H1 (cell line): ENCODE measurements at regions not wholly inside any gene's neighbourhood (a gene's known extent, or its start where the extent isn't known, plus 50 kb on each side); places are given as distances from the start of the nearest gene placed in this dataset.

Experiments
- CTCF ChIA-PET: fragments of 300-600 bp; sonication (Branson Sonifier 250); formaldehyde crosslinking; loops from one replicate; lab custom pipeline; 2021; ENCODE audit not compliant: partially characterized antibody; lab: Charles Lee
- POLR2A ChIA-PET: fragments of 300-600 bp; sonication (Branson Sonifier 250); formaldehyde crosslinking; loops from one replicate; lab custom pipeline; 2021; ENCODE audit warnings: inconsistent platforms; ENCODE audit not compliant: partially characterized antibody; lab: Charles Lee
- DNase-seq, 2 experiments: peaks; one replicate each; pipeline versions ENCODE4 v3.0.0 to v3.0.0-alpha.2; 2010 to 2022; ENCODE audit warnings: low spot score in 2 of 2, low read depth in 1 of 2, mixed read lengths in 1 of 2
- FAIRE-seq: peaks from 2 replicates; lab custom pipeline; 2011; peaks lifted over from hg19 to GRCh38; lab: Jason Lieb, UNC
- H2AFZ ChIP-seq: 2 replicates; pipeline ENCODE4 v1.8.1; 2012; ENCODE audit warnings: low read length, inconsistent platforms
- H2AK5ac ChIP-seq: 2 replicates; pipeline ENCODE4 v1.6.1; 2013; ENCODE audit warnings: low read depth, low read length
- H2BK120ac ChIP-seq: replicated peaks from 2 replicates; pipeline ENCODE3; 2013; ENCODE audit warnings: low read depth, low read length, inconsistent platforms
- H2BK12ac ChIP-seq: 2 replicates; pipeline ENCODE4 v1.6.1; 2013; ENCODE audit warnings: low read depth, low read length
- H2BK15ac ChIP-seq: 2 replicates; pipeline ENCODE4 v1.6.1; 2013; ENCODE audit warnings: low read length
- H2BK20ac ChIP-seq: 2 replicates; pipeline ENCODE4 v1.6.1; 2013; ENCODE audit warnings: low read length
- H2BK5ac ChIP-seq: 2 replicates; pipeline ENCODE4 v1.6.1; 2013; ENCODE audit warnings: low read depth, low read length
- H3K14ac ChIP-seq: 2 replicates; pipeline ENCODE4 v1.6.1; 2013; ENCODE audit warnings: inconsistent platforms; ENCODE audit not compliant: insufficient read length
- H3K18ac ChIP-seq: 2 replicates; pipeline ENCODE4 v1.6.1; 2013; ENCODE audit warnings: low read length; ENCODE audit errors: extremely low read depth
- H3K23ac ChIP-seq: 2 replicates; pipeline ENCODE4 v1.6.1; 2013; ENCODE audit warnings: inconsistent platforms; ENCODE audit not compliant: insufficient read length
- H3K23me2 ChIP-seq: 2 replicates; pipeline ENCODE4 v1.6.1; 2013; ENCODE audit warnings: low read depth, low read length
- H3K27ac ChIP-seq: 2 replicates; pipeline ENCODE4 v1.6.1; 2011; ENCODE audit warnings: low read depth, low read length, inconsistent platforms
- H3K27me3 ChIP-seq, 4 experiments: replicated peaks in 1 of 4; 1 replicate in 1 of 4; 2 replicates in 3 of 4; pipeline versions ENCODE4 v1.6.1 to v1.8.1; 2011 to 2013; ENCODE audit warnings: low read length in 3 of 4, mild to moderate bottlenecking in 3 of 4, inconsistent platforms in 2 of 4, mixed read lengths in 2 of 4, moderate library complexity in 1 of 4; ENCODE audit not compliant: control insufficient read depth in 3 of 4, insufficient read depth in 3 of 4; ENCODE audit errors: extremely low read depth in 1 of 4
- H3K36me3 ChIP-seq, 4 experiments: 2 replicates each; pipeline versions ENCODE4 v1.6.1 to v1.8.1; 2011 to 2013; ENCODE audit warnings: mild to moderate bottlenecking in 4 of 4, low read length in 3 of 4, moderate library complexity in 2 of 4, control low read depth in 1 of 4, inconsistent platforms in 1 of 4; ENCODE audit not compliant: insufficient read depth in 4 of 4, control insufficient read depth in 2 of 4
- H3K4ac ChIP-seq: replicated peaks from 2 replicates; pipeline ENCODE3; 2013; ENCODE audit warnings: low read length, low read depth, mixed read lengths, inconsistent platforms; ENCODE audit not compliant: insufficient read length
- H3K4me1 ChIP-seq, 4 experiments: replicated peaks in 1 of 4; 1 replicate in 1 of 4; 2 replicates in 3 of 4; pipeline versions ENCODE4 v1.6.1 to v1.8.1; 2011 to 2013; ENCODE audit warnings: low read length in 3 of 4, inconsistent platforms in 2 of 4, mixed read lengths in 1 of 4; ENCODE audit not compliant: insufficient read depth in 4 of 4, control insufficient read depth in 3 of 4
- H3K4me2 ChIP-seq, 2 experiments: 2 replicates each; pipeline versions ENCODE4 v1.6.1 to v1.8.1; 2011 to 2013; ENCODE audit warnings: low read depth in 2 of 2, low read length in 2 of 2, control low read depth in 1 of 2, inconsistent platforms in 1 of 2, mild to moderate bottlenecking in 1 of 2; ENCODE audit not compliant: insufficient read depth in 1 of 2
- H3K4me3 ChIP-seq, 4 experiments: fragments of 200-600, 300-600 bp in 1 of 4; sonication (generic), shearing (Covaris generic), sonication (Bioruptor Twin) in 1 of 4; 2 replicates each; pipeline versions ENCODE4 v1.5.1 to v1.8.1; 2011 to 2016; ENCODE audit warnings: low read length in 4 of 4, low read depth in 3 of 4, control low read depth in 2 of 4, inconsistent platforms in 2 of 4, mild to moderate bottlenecking in 2 of 4, mixed read lengths in 1 of 4, moderate library complexity in 1 of 4; ENCODE audit not compliant: insufficient read depth in 2 of 4; ENCODE audit errors: extremely low read depth in 1 of 4
- H3K56ac ChIP-seq: replicated peaks from 2 replicates; pipeline ENCODE3; 2013; ENCODE audit warnings: low read depth, mild to moderate bottlenecking, mixed read lengths, low read length, inconsistent platforms; ENCODE audit not compliant: insufficient read length
- H3K79me1 ChIP-seq: 2 replicates; pipeline ENCODE4 v1.6.1; 2013; ENCODE audit warnings: low read depth, low read length, control low read depth
- H3K79me2 ChIP-seq, 2 experiments: 2 replicates each; pipeline versions ENCODE4 v1.6.1 to v1.8.1; 2012 to 2013; ENCODE audit warnings: low read length in 2 of 2, mild to moderate bottlenecking in 2 of 2, inconsistent platforms in 1 of 2; ENCODE audit not compliant: insufficient read depth in 2 of 2, control insufficient read depth in 1 of 2
- H3K9ac ChIP-seq, 4 experiments: replicated peaks in 1 of 4; 1 replicate in 1 of 4; 2 replicates in 3 of 4; pipeline versions ENCODE4 v1.6.1 to v1.8.1; 2011 to 2013; ENCODE audit warnings: low read depth in 3 of 4, low read length in 3 of 4, control low read depth in 2 of 4, mild to moderate bottlenecking in 2 of 4, moderate library complexity in 2 of 4, inconsistent platforms in 1 of 4; ENCODE audit errors: extremely low read depth in 1 of 4
- H3K9me3 ChIP-seq, 2 experiments: 2 replicates each; pipeline versions ENCODE4 v1.6.1 to v1.8.1; 2012 to 2013; ENCODE audit warnings: mild to moderate bottlenecking in 2 of 2, moderate library complexity in 2 of 2, control low read depth in 1 of 2, inconsistent platforms in 1 of 2, low read depth in 1 of 2, low read length in 1 of 2, mixed read lengths in 1 of 2; ENCODE audit not compliant: insufficient read depth in 2 of 2
- H4K20me1 ChIP-seq, 2 experiments: replicated peaks in 1 of 2; 2 replicates each; pipeline versions ENCODE3 to v1.8.1; 2011 to 2013; ENCODE audit warnings: inconsistent platforms in 2 of 2, low read length in 2 of 2, mild to moderate bottlenecking in 1 of 2; ENCODE audit not compliant: insufficient read depth in 2 of 2, control insufficient read depth in 1 of 2
- H4K5ac ChIP-seq: 2 replicates; pipeline ENCODE4 v1.6.1; 2013; ENCODE audit warnings: low read length, low read depth, mixed read lengths, inconsistent platforms; ENCODE audit not compliant: insufficient read length
- H4K8ac ChIP-seq: 2 replicates; pipeline ENCODE4 v1.8.0; 2013; ENCODE audit warnings: mild to moderate bottlenecking, moderate library complexity, low read length, inconsistent platforms; ENCODE audit not compliant: insufficient read depth; ENCODE audit errors: extremely low read depth
- H4K91ac ChIP-seq: replicated peaks from 2 replicates; pipeline ENCODE3; 2013; ENCODE audit warnings: low read length, mixed read lengths, inconsistent platforms; ENCODE audit not compliant: insufficient read length
- JUND ChIP-seq: IDR thresholded peaks from 2 replicates; pipeline ENCODE4 v1.6.1; 2011; ENCODE audit warnings: mild to moderate bottlenecking, improper control_type of control experiment, low read length
- KDM1A ChIP-seq: fragments of 200-600, 300-600 bp; sonication (generic); IDR thresholded peaks from 2 replicates; pipeline ENCODE4 v1.7.1; 2016; ENCODE audit warnings: mild to moderate bottlenecking, low read length, borderline replicate concordance
- NANOG ChIP-seq: IDR thresholded peaks from 2 replicates; pipeline ENCODE4 v1.6.1; 2011; ENCODE audit warnings: low read length, low read depth, mild to moderate bottlenecking, inconsistent platforms; ENCODE audit not compliant: insufficient read depth, poor library complexity, severe bottlenecking
- TCF12 ChIP-seq: IDR thresholded peaks from 2 replicates; pipeline ENCODE4 v1.6.1; 2011; ENCODE audit warnings: low read depth, mild to moderate bottlenecking, low read length
- WGBS, 2 experiments: shearing (Covaris generic) in 1 of 2; methylation state at CpG; one replicate each; pipeline versions ENCODE4 v1.1.6 to v1.1.7; 2013 to 2015; ENCODE audit warnings: low lambda C conversion rate in 2 of 2, mixed read lengths in 2 of 2, inconsistent platforms in 1 of 2, low coverage in 1 of 2, missing lambda C conversion rate in 1 of 2; ENCODE audit not compliant: insufficient replicate concordance in 2 of 2, insufficient coverage in 1 of 2, insufficient read length in 1 of 2; ENCODE audit errors: extremely low coverage in 1 of 2, missing lambda C conversion rate in 1 of 2; 5-methylcytosine and 5-hydroxymethylcytosine counted together
- TF ChIP-seq, protein P1 (sequence below): IDR thresholded peaks from 2 replicates; pipeline ENCODE4 v1.6.1; 2012; ENCODE audit warnings: inconsistent platforms

DNA sequence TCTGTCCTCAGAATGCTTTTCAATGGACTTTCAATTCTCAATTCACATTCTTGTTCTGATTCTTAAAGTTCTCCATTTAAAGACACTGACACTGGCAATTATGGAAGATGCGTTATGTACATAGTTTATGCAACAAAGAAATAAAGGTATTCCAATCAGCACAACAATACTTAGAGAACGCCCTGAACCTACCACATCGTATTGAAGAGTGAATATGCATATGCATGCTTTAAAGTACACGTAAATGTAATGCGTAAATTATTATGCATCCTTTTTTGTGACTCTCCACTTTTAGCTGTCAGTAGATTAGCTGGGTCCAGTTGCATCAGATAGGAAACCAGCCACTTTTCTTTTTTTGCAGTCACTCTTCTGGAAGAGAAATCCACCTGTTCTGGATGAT lies 83.5 kb downstream of the RBM43 start:
- Histone ChIP-seq H2BK12ac (no peak overlapping the region), H2BK15ac (no peak overlapping the region), H3K4ac (no peak overlapping the region), H3K4me1 (peaks cover 0 to 19% (median 10%) of the 10 kb centered on the region in 4 experiments; a peak in 5 of 7 replicates), H2BK120ac (no peak overlapping the region), H3K9ac (no peak overlapping the region), H3K14ac (no peak overlapping the region), H3K27me3 (0 out of 7 replicates have a peak, but pooled peaks cover 0 to 2% (median 0%) of the 10 kb centered on the region in 4 experiments), H4K20me1 (no peaks in the 10 kb centered on the region), H3K23ac (no peak overlapping the region), H2BK20ac (peak overlapping the region; percentile 52; the same call in 1 of the 2 replicates), H3K4me3 (no peak overlapping the region), H4K5ac (no peak overlapping the region), H3K36me3 (no peaks in the 10 kb centered on the region), H2BK5ac (no peak overlapping the region), H4K8ac (no peak overlapping the region), H4K91ac (no peak overlapping the region), H3K56ac (no peak overlapping the region), H3K79me2 (no peaks in the 10 kb centered on the region), H3K79me1 (no peaks in the 10 kb centered on the region), H3K4me2 (peak overlapping the region in 1 of 2 experiments; percentile 36; a peak in 2 of 4 replicates), H3K9me3 (no peaks in the 10 kb centered on the region), H2AK5ac (no peak overlapping the region), H2AFZ (no peak overlapping the region), H3K18ac (no peak overlapping the region), H3K23me2 (no peaks in the 10 kb centered on the region), H3K27ac (no peak overlapping the region)
- POLR2A ChIA-PET, result no interaction called here
- no peak for FAIRE-seq
- CTCF ChIA-PET, result interaction anchor here (0.7 to 5.7 kb wide), 6 partner anchors 9 to 544 kb away, joined by 3 to 32 read pairs (median 3); no protein-coding TSS in a partner anchor
- DNase-seq, result no peak
- 46% methylated on average over 5 of the region's 5 CpGs; no CpG with 5 or more reads in 1 of the 2 experiments for WGBS, 2 experiments
- TF ChIP-seq, protein P1, sequence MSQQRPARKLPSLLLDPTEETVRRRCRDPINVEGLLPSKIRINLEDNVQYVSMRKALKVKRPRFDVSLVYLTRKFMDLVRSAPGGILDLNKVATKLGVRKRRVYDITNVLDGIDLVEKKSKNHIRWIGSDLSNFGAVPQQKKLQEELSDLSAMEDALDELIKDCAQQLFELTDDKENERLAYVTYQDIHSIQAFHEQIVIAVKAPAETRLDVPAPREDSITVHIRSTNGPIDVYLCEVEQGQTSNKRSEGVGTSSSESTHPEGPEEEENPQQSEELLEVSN, result no peak
- no peak for TF ChIP-seq JUND
- no peak for TF ChIP-seq TCF12
- no peak for TF ChIP-seq KDM1A
- no peak for TF ChIP-seq NANOG
